GM12878 (cell line): ENCODE measurements at regions not wholly inside any gene's neighbourhood (a gene's known extent, or its start where the extent isn't known, plus 50 kb on each side); places are given as distances from the start of the nearest gene placed in this dataset.

ENCODE experiments used
- ATAC-seq: fragments of 200-7000 bp; cut with Tn5 transposase; 3 replicates; pipeline ENCODE4 v1.9.1; 2020; ENCODE audit warnings: mild to moderate bottlenecking, moderate library complexity
- BruUV-seq: library from RNA; stranded (reverse); fragments of 400-500 nt; replicated peaks from 2 replicates; lab custom pipeline; 2021; lab: Mats Ljungman, UMichigan
- CTCF ChIA-PET: fragments of 300-600 bp; sonication (Branson Sonifier 250); formaldehyde crosslinking; extraction: SDS; loops from one replicate; lab custom pipeline; 2021; ENCODE audit warnings: inconsistent platforms; lab: Yijun Ruan, JAX
- POLR2A ChIA-PET: fragments of 350-600 bp; formaldehyde crosslinking; extraction: SDS; loops from one replicate; lab custom pipeline; 2021; ENCODE audit warnings: inconsistent platforms; lab: Charles Lee
- RAD21 ChIA-PET: fragments of 300-600 bp; sonication (Branson Sonifier 250); formaldehyde crosslinking; loops from one replicate; lab custom pipeline; 2023; ENCODE audit warnings: antibody characterized with exemption; ENCODE audit not compliant: unreplicated experiment; lab: Charles Lee
- SMC1A ChIA-PET: fragments of 300-600 bp; sonication (Branson Sonifier 250); formaldehyde crosslinking; loops from one replicate; lab custom pipeline; 2023; ENCODE audit not compliant: unreplicated experiment, uncharacterized antibody; lab: Charles Lee
- DNase-seq: peaks from one replicate; pipeline ENCODE4 v3.0.0-alpha.2; 2011; ENCODE audit warnings: low read depth, low spot score
- FAIRE-seq: peaks from 3 replicates; lab custom pipeline; 2011; peaks lifted over from hg19 to GRCh38; lab: Jason Lieb, UNC
- H2AFZ ChIP-seq: 2 replicates; pipeline ENCODE4 v1.6.0; 2011; ENCODE audit warnings: low read depth, low read length, control low read depth; ENCODE audit not compliant: control insufficient read depth
- H3K27ac ChIP-seq: 2 replicates; pipeline ENCODE4 v1.5.1; 2011; ENCODE audit warnings: control low read depth; ENCODE audit not compliant: control insufficient read depth, insufficient read depth
- H3K27me3 ChIP-seq, 2 experiments: replicated peaks in 1 of 2; 2 replicates each; pipeline versions ENCODE4 v1.6.0 to v1.6.1; 2011; ENCODE audit warnings: low read length in 1 of 2; ENCODE audit not compliant: control insufficient read depth in 2 of 2, insufficient read depth in 2 of 2
- H3K36me3 ChIP-seq, 2 experiments: 2 replicates each; pipeline ENCODE4 v1.5.1; 2011; ENCODE audit warnings: low read length in 1 of 2; ENCODE audit not compliant: control insufficient read depth in 2 of 2, insufficient read depth in 2 of 2
- H3K4me1 ChIP-seq: 2 replicates; pipeline ENCODE4 v1.6.1; 2011; ENCODE audit warnings: mild to moderate bottlenecking, low read length, moderate library complexity, mixed read lengths; ENCODE audit not compliant: control insufficient read depth, insufficient read depth
- H3K4me2 ChIP-seq: 2 replicates; pipeline ENCODE4 v1.6.0; 2011; ENCODE audit warnings: control low read depth; ENCODE audit not compliant: control insufficient read depth, insufficient read depth
- H3K4me3 ChIP-seq: fragments of 200-600 bp; sonication (generic); 2 replicates; pipeline ENCODE4 v1.5.1; 2016
- H3K79me2 ChIP-seq: 2 replicates; pipeline ENCODE4 v1.6.0; 2011; ENCODE audit warnings: low read length; ENCODE audit not compliant: control insufficient read depth, insufficient read depth
- H3K9ac ChIP-seq: 2 replicates; pipeline ENCODE4 v1.8.0; 2011; ENCODE audit warnings: low read length, control low read depth, mixed read lengths; ENCODE audit not compliant: control insufficient read depth, insufficient read depth
- H3K9me3 ChIP-seq: replicated peaks from 3 replicates; pipeline ENCODE4 v1.5.1; 2011; ENCODE audit warnings: mild to moderate bottlenecking, low read length; ENCODE audit not compliant: control insufficient read depth, insufficient read depth
- H4K20me1 ChIP-seq: 2 replicates; pipeline ENCODE4 v1.6.0; 2011; ENCODE audit not compliant: control insufficient read depth, insufficient read depth
- CBX3 ChIP-seq: fragments of 200-600 bp; sonication (generic); IDR thresholded peaks from 2 replicates; pipeline ENCODE4 v1.6.1; 2016; ENCODE audit warnings: low read depth, borderline replicate concordance
- NFXL1 ChIP-seq: fragments of 450-650 bp; IDR thresholded peaks from 2 replicates; pipeline ENCODE4 v1.6.1; 2017; ENCODE audit warnings: antibody characterized with exemption, mild to moderate bottlenecking, borderline replicate concordance
- NRF1 ChIP-seq: conservative IDR thresholded peaks from 2 replicates; pipeline ENCODE4 v1.6.1; 2011; ENCODE audit warnings: mild to moderate bottlenecking, low read depth, low read length, improper control_type of control experiment
- PKNOX1 ChIP-seq: fragments of 450-650 bp; IDR thresholded peaks from 2 replicates; pipeline ENCODE4 v1.6.1; 2016; ENCODE audit warnings: mild to moderate bottlenecking
- POLR2AphosphoS5 ChIP-seq: IDR thresholded peaks from 2 replicates; pipeline ENCODE4 v1.6.1; 2011; ENCODE audit warnings: mild to moderate bottlenecking, low read length, inconsistent platforms
- RELA ChIP-seq: fragments of 450-650 bp; IDR thresholded peaks from 2 replicates; pipeline ENCODE4 v1.8.0; 2014; ENCODE audit warnings: borderline replicate concordance; ENCODE audit not compliant: partially characterized antibody
- SMAD5 ChIP-seq: IDR thresholded peaks from 2 replicates; pipeline ENCODE4 v1.6.1; 2016; ENCODE audit warnings: antibody characterized with exemption, low read depth
- SMC3 ChIP-seq: IDR thresholded peaks from 2 replicates; pipeline ENCODE4 v1.6.1; 2011; ENCODE audit warnings: low read length, improper control_type of control experiment, borderline replicate concordance
- SREBF2 ChIP-seq: IDR thresholded peaks from 2 replicates; pipeline ENCODE4 v1.6.1; 2012; ENCODE audit warnings: mild to moderate bottlenecking, low read length
- ZBTB40 ChIP-seq: fragments of 450-650 bp; IDR thresholded peaks from 2 replicates; pipeline ENCODE4 v1.6.1; 2016; ENCODE audit warnings: mild to moderate bottlenecking, moderate library complexity, borderline replicate concordance
- ZNF622 ChIP-seq: fragments of 450-650 bp; IDR thresholded peaks from 2 replicates; pipeline ENCODE4 v1.6.1; 2017; ENCODE audit warnings: mild to moderate bottlenecking, inconsistent platforms
- WGBS: methylation state at CpG from one replicate; pipeline ENCODE4 v1.1.6; 2016; ENCODE audit warnings: low lambda C conversion rate; ENCODE audit not compliant: insufficient replicate concordance, insufficient coverage; ENCODE audit errors: missing lambda C conversion rate; 5-methylcytosine and 5-hydroxymethylcytosine counted together
- in situ Hi-C: fragments of 300-500 bp; cut with MboI; formaldehyde crosslinking; loops from 9 replicates; pipeline ENCODE4 v1.14.3; 2018; ENCODE audit warnings: mixed read lengths
- intact Hi-C: fragments of 100-400 bp; cut with micrococcal nuclease; formaldehyde crosslinking; loops from one replicate; pipeline ENCODE4 v1.14.2; 2022; ENCODE audit not compliant: unreplicated experiment
- TF ChIP-seq, protein P1 (sequence below): fragments of 450-650 bp; IDR thresholded peaks from 2 replicates; pipeline ENCODE4 v1.6.1; 2017; ENCODE audit warnings: low read depth, mild to moderate bottlenecking, moderate library complexity

- TF ChIP-seq ZNF622 (no peak), NRF1 (no peak)
- TF ChIP-seq, protein P1, sequence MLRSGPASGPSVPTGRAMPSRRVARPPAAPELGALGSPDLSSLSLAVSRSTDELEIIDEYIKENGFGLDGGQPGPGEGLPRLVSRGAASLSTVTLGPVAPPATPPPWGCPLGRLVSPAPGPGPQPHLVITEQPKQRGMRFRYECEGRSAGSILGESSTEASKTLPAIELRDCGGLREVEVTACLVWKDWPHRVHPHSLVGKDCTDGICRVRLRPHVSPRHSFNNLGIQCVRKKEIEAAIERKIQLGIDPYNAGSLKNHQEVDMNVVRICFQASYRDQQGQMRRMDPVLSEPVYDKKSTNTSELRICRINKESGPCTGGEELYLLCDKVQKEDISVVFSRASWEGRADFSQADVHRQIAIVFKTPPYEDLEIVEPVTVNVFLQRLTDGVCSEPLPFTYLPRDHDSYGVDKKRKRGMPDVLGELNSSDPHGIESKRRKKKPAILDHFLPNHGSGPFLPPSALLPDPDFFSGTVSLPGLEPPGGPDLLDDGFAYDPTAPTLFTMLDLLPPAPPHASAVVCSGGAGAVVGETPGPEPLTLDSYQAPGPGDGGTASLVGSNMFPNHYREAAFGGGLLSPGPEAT = no peak
- TF ChIP-seq, all 136 proteins: peak for 0
- POLR2A ChIA-PET = no interaction called here
- no TSS peak for BruUV-seq
- DNase-seq (no peak), FAIRE-seq (no peak), ATAC-seq (no peak)
- H3K4me1 ChIP-seq = no peaks in the 10 kb centered on the region
- no peak overlapping the region for H3K4me3 ChIP-seq
- no peak overlapping the region for H3K4me2 ChIP-seq
- in situ Hi-C loops (no loop called here), intact Hi-C loops (no loop called here)
- no peaks in the 10 kb centered on the region for H3K36me3 ChIP-seq
- RAD21 ChIA-PET = no interaction called here
- WGBS = 0% methylated on average over 1 of the region's 1 CpG
- no peak overlapping the region for H3K9ac ChIP-seq
- SMC1A ChIA-PET = no interaction called here
- no peaks in the 10 kb centered on the region for H3K9me3 ChIP-seq
- H4K20me1 ChIP-seq = no peaks in the 10 kb centered on the region
- CTCF ChIA-PET = no interaction called here
- H3K27ac ChIP-seq = no peak overlapping the region
- H3K27me3 ChIP-seq = no peaks in the 10 kb centered on the region
- H2AFZ ChIP-seq = no peak overlapping the region
- no peaks in the 10 kb centered on the region for H3K79me2 ChIP-seq
Measured at GRCh38 chr2:103740631-103741030, 978.8 kb downstream of the TMEM182 start.

DNA sequence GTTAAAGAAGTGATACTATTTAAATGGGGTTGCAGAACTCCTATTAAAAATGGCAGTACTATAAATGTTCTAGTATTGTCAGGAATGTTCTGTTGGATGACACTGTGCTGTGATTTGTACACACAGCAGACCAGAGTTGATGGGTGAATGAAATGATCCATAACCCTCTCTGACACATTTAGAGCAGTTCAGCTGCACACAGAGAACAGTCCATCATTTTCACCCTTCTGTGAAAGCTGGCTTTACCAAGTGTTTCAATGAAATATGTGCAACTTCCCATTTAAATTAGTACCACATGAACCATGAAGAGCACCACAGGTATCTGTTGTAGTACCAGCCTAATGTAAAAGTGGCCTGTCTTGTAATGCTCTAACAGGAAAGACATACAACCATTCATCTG, 981.4 kb downstream of the TMEM182 start:
- ChIA-PET POLR2A (no interaction called here), RAD21 (no interaction called here), SMC1A (no interaction called here), CTCF (no interaction called here)
- H3K27ac ChIP-seq = no peak overlapping the region
- H4K20me1 ChIP-seq = no peaks in the 10 kb centered on the region
- H3K27me3 ChIP-seq = no peaks in the 10 kb centered on the region
- DNase-seq (no peak), ATAC-seq (no peak), FAIRE-seq (no peak)
- H3K4me1 ChIP-seq = no peaks in the 10 kb centered on the region
- H3K9ac ChIP-seq = no peak overlapping the region
- no peaks in the 10 kb centered on the region for H3K9me3 ChIP-seq
- intact Hi-C loops (no loop called here), in situ Hi-C loops (no loop called here)
- no peaks in the 10 kb centered on the region for H3K79me2 ChIP-seq
- BruUV-seq = no TSS peak
- no peak overlapping the region for H2AFZ ChIP-seq
- no peak overlapping the region for H3K4me2 ChIP-seq
- H3K4me3 ChIP-seq = no peak overlapping the region
- H3K36me3 ChIP-seq = no peaks in the 10 kb centered on the region
- TF ChIP-seq ZBTB40 (no peak), SMC3 (no peak), POLR2AphosphoS5 (no peak), NFXL1 (no peak), CBX3 (no peak), SREBF2 (no peak), PKNOX1 (no peak), SMAD5 (no peak), RELA (no peak)
